ENCODE measurements at regions not wholly inside any gene's neighbourhood (a gene's known extent, or its start where the extent isn't known, plus 50 kb on each side); places are given as distances from the start of the nearest gene placed in this dataset.

- no peak overlapping the region for H4K8ac ChIP-seq (ENCODE audit: low read depth in 2 of 2, low read length in 2 of 2)
- H3K14ac ChIP-seq (replicated peaks; ENCODE audit: low read depth, low read length) = no peak overlapping the region
- no peak overlapping the region for H2AK5ac ChIP-seq (ENCODE audit: low read depth, low read length)
- H2BK5ac ChIP-seq (ENCODE audit: low read depth, low read length, poor library complexity, severe bottlenecking) = no peak overlapping the region
- no peak overlapping the region for H4K91ac ChIP-seq (ENCODE audit: insufficient read depth, low read depth, low read length)
- WGBS, 2 experiments (ENCODE audit: extremely low coverage in 2 of 2, insufficient read length in 1 of 2) = no CpG with 5 or more reads among the region's 3 CpGs
- intact Hi-C loops (cut with micrococcal nuclease) = no loop called here
- ATAC-seq (ENCODE audit: low read depth) (no peak), DNase-seq (no peak)
- H2AFZ ChIP-seq (replicated peaks; ENCODE audit: low read length, poor library complexity) = no peak overlapping the region
- TF ChIP-seq MXI1 (IDR thresholded peaks at IDR 0.05; ENCODE audit: borderline replicate concordance, low read depth, low read length) (no peak), SMC3 (IDR thresholded peaks at IDR 0.05; ENCODE audit: low read depth, low read length) (no peak), USF2 (IDR thresholded peaks at IDR 0.05; ENCODE audit: low read depth, low read length) (no peak), CHD1 (IDR thresholded peaks at IDR 0.05; ENCODE audit: low read depth, low read length) (no peak), NFE2L2 (IDR thresholded peaks at IDR 0.05; ENCODE audit: low read depth, low read length) (no peak)
- H2BK15ac ChIP-seq (ENCODE audit: low read depth, low read length) = no peak overlapping the region
- in situ Hi-C loops (cut with MboI; ENCODE audit: low sequenced_read_pairs) = no loop called here
- no peak overlapping the region for H3K23ac ChIP-seq (ENCODE audit: low read depth, low read length)
- no peak overlapping the region for H3K4me2 ChIP-seq (ENCODE audit: low read depth, low read length)
- H3K4me3 ChIP-seq (ENCODE audit: insufficient read depth, low read depth, low read length) = no peak overlapping the region
- no peak overlapping the region for H3K9ac ChIP-seq (ENCODE audit: low read depth, low read length)
- H3K27me3 ChIP-seq (ENCODE audit: control insufficient read depth, insufficient read depth, low read length) = no peaks in the 10 kb centered on the region
- no peak overlapping the region for H2BK120ac ChIP-seq (ENCODE audit: low read depth, low read length)
- H2AK9ac ChIP-seq (replicated peaks; ENCODE audit: low read depth, low read length, poor library complexity) = no peak overlapping the region
- peaks cover 2% of the 10 kb centered on the region for H3K9me3 ChIP-seq (ENCODE audit: control insufficient read depth, insufficient read depth, low read length)
- no peaks in the 10 kb centered on the region for H3K4me1 ChIP-seq (ENCODE audit: control insufficient read depth, insufficient read depth, low read length)
- no peak overlapping the region for H3K4ac ChIP-seq (ENCODE audit: low read depth, low read length)
- no peak overlapping the region for H3K18ac ChIP-seq (ENCODE audit: low read depth, low read length)
- H3K9me1 ChIP-seq (ENCODE audit: insufficient read depth, low read length) = no peaks in the 10 kb centered on the region
- no peaks in the 10 kb centered on the region for H3K36me3 ChIP-seq (ENCODE audit: control insufficient read depth, insufficient read depth, low read length)
- no TSS peak for BruUV-seq (replicated peaks)
- no peaks in the 10 kb centered on the region for H3K79me1 ChIP-seq (ENCODE audit: low read depth in 1 of 2, low read length in 2 of 2)
- no peak overlapping the region for H3K56ac ChIP-seq (ENCODE audit: extremely low read depth, insufficient read depth, low read length)
- H3K27ac ChIP-seq (ENCODE audit: insufficient read depth, low read length) = no peak overlapping the region
- ChIA-PET POLR2A (ENCODE audit: unreplicated experiment) (no interaction called here), CTCF (no interaction called here)
- no peak overlapping the region for H4K5ac ChIP-seq (ENCODE audit: low read depth, low read length)
- H4K20me1 ChIP-seq (ENCODE audit: insufficient read depth, low read length) = no peaks in the 10 kb centered on the region
- dilution Hi-C loops (cut with HindIII; ENCODE audit: low sequenced_read_pairs, unreplicated experiment) = no loop called here
- no peak overlapping the region for H2BK20ac ChIP-seq (ENCODE audit: low read depth, low read length)
Observed at GRCh38 chr12:71220260-71220659, 62.5 kb upstream of the TSPAN8 start.

All from IMR-90 (cell line).